Neural cell (in vitro differentiated cells): ENCODE measurements at regions not wholly inside any gene's neighbourhood (a gene's known extent, or its start where the extent isn't known, plus 50 kb on each side); places are given as distances from the start of the nearest gene placed in this dataset.

Experiments
- H2AFZ ChIP-seq: fragments of 200-600, 300-800 bp; sonication (generic), shearing (Covaris generic); 2 replicates; pipeline ENCODE4 v1.6.0; 2014; ENCODE audit warnings: low read depth, mild to moderate bottlenecking, antibody characterized with exemption, low read length, moderate library complexity
- H3F3A ChIP-seq: fragments of 200-600 bp; shearing (Covaris generic); 2 replicates; pipeline ENCODE4 v1.6.1; 2016; ENCODE audit warnings: mild to moderate bottlenecking, moderate library complexity, mixed read lengths, antibody characterized with exemption, low read length; ENCODE audit not compliant: insufficient read depth, poor library complexity, severe bottlenecking
- H3K27ac ChIP-seq: fragments of 200-600, 300-800 bp; sonication (generic), shearing (Covaris generic); 2 replicates; pipeline ENCODE4 v1.5.1; 2014; ENCODE audit warnings: mild to moderate bottlenecking, low read length, moderate library complexity
- H3K27me3 ChIP-seq: fragments of 300-800, 200-600 bp; sonication (generic), shearing (Covaris generic); 2 replicates; pipeline ENCODE4 v1.6.0; 2014; ENCODE audit warnings: mild to moderate bottlenecking, low read depth, low read length, moderate library complexity; ENCODE audit not compliant: insufficient read depth
- H3K36me3 ChIP-seq: fragments of 300-800, 200-600 bp; sonication (generic), shearing (Covaris generic); 2 replicates; pipeline ENCODE4 v1.5.1; 2014; ENCODE audit warnings: mild to moderate bottlenecking, antibody characterized with exemption, low read length, moderate library complexity; ENCODE audit not compliant: insufficient read depth
- H3K4me2 ChIP-seq: fragments of 300-800, 200-600 bp; sonication (generic), shearing (Covaris generic); 2 replicates; pipeline ENCODE4 v1.6.0; 2014; ENCODE audit warnings: mild to moderate bottlenecking, low read length
- H3K4me3 ChIP-seq: fragments of 300-800, 200-600 bp; sonication (generic), shearing (Covaris generic); 2 replicates; pipeline ENCODE4 v1.5.1; 2014; ENCODE audit warnings: mild to moderate bottlenecking, low read length, moderate library complexity
- H3K79me2 ChIP-seq: fragments of 200-600 bp; shearing (Covaris generic); replicated peaks from 2 replicates; pipeline ENCODE4 v1.6.0; 2014; ENCODE audit warnings: mild to moderate bottlenecking, low read length, moderate library complexity; ENCODE audit not compliant: insufficient read depth
- H3K9ac ChIP-seq: fragments of 300-800, 200-600 bp; sonication (generic), shearing (Covaris generic); 2 replicates; pipeline ENCODE4 v1.6.1; 2016; ENCODE audit warnings: mild to moderate bottlenecking, low read length, mixed read lengths
- H3K9me2 ChIP-seq: fragments of 200-600 bp; shearing (Covaris generic); 2 replicates; pipeline ENCODE4 v1.6.1; 2016; ENCODE audit warnings: mild to moderate bottlenecking, low read length, mixed read lengths; ENCODE audit not compliant: insufficient read depth
- H3K9me3 ChIP-seq: fragments of 200-600, 300-800 bp; sonication (generic), shearing (Covaris generic); 2 replicates; pipeline ENCODE4 v1.6.1; 2016; ENCODE audit warnings: mild to moderate bottlenecking, mixed run types, low read length, moderate library complexity, mixed read lengths
- H4K20me1 ChIP-seq: fragments of 200-600 bp; shearing (Covaris generic); 2 replicates; pipeline ENCODE4 v1.6.1; 2016; ENCODE audit warnings: mild to moderate bottlenecking, mixed run types; ENCODE audit not compliant: insufficient read depth
- CTCF ChIP-seq: fragments of 450-650 bp; IDR thresholded peaks from 2 replicates; pipeline ENCODE4 v1.5.1; 2014; ENCODE audit warnings: antibody characterized with exemption, mild to moderate bottlenecking, moderate library complexity; ENCODE audit not compliant: poor library complexity, severe bottlenecking
- EP300 ChIP-seq: fragments of 450-650 bp; conservative IDR thresholded peaks from 2 replicates; pipeline ENCODE4 v1.6.1; 2014; ENCODE audit warnings: antibody characterized with exemption, mild to moderate bottlenecking, moderate library complexity; ENCODE audit not compliant: poor library complexity, severe bottlenecking
- EZH2 ChIP-seq: fragments of 200-600, 300-800 bp; shearing (Covaris generic), sonication (generic); IDR thresholded peaks from 2 replicates; pipeline ENCODE4 v1.6.1; 2014; ENCODE audit warnings: antibody characterized with exemption, low read length, borderline replicate concordance, mild to moderate bottlenecking; ENCODE audit not compliant: insufficient read depth, poor library complexity, severe bottlenecking
- MXI1 ChIP-seq: fragments of 450-650 bp; conservative IDR thresholded peaks from 2 replicates; pipeline ENCODE4 v1.6.1; 2014; ENCODE audit warnings: antibody characterized with exemption, mild to moderate bottlenecking; ENCODE audit not compliant: poor library complexity, severe bottlenecking
- POLR2AphosphoS5 ChIP-seq: IDR thresholded peaks from 2 replicates; pipeline ENCODE4 v1.6.1; 2012
- RAD21 ChIP-seq: fragments of 450-650 bp; conservative IDR thresholded peaks from 2 replicates; pipeline ENCODE4 v1.6.1; 2014; ENCODE audit warnings: antibody characterized with exemption, mild to moderate bottlenecking, moderate library complexity
- REST ChIP-seq: IDR thresholded peaks from 2 replicates; pipeline ENCODE4 v1.6.1; 2012; ENCODE audit warnings: borderline replicate concordance
- SMC3 ChIP-seq: fragments of 450-650 bp; conservative IDR thresholded peaks from 2 replicates; pipeline ENCODE4 v1.6.1; 2014; ENCODE audit warnings: antibody characterized with exemption, mild to moderate bottlenecking, moderate library complexity; ENCODE audit not compliant: poor library complexity
- TAF1 ChIP-seq: IDR thresholded peaks from 2 replicates; pipeline ENCODE4 v1.6.1; 2012; ENCODE audit warnings: low read depth

- H4K20me1 ChIP-seq: no peaks in the 10 kb centered on the region
- no peak overlapping the region for H3K27ac ChIP-seq
- no peak overlapping the region for H2AFZ ChIP-seq
- no peaks in the 10 kb centered on the region for H3F3A ChIP-seq
- no peaks in the 10 kb centered on the region for H3K27me3 ChIP-seq
- no peaks in the 10 kb centered on the region for H3K9me3 ChIP-seq
- H3K4me2 ChIP-seq: no peak overlapping the region
- H3K9me2 ChIP-seq: no peaks in the 10 kb centered on the region
- H3K79me2 ChIP-seq: no peaks in the 10 kb centered on the region
- H3K9ac ChIP-seq: no peak overlapping the region
- no peak overlapping the region for H3K4me3 ChIP-seq
- no peaks in the 10 kb centered on the region for H3K36me3 ChIP-seq
- TF ChIP-seq POLR2AphosphoS5: no peak
- TF ChIP-seq RAD21: no peak
- TF ChIP-seq EP300: no peak
- TF ChIP-seq EZH2: no peak
- TF ChIP-seq MXI1: no peak
- TF ChIP-seq REST: no peak
- TF ChIP-seq TAF1: no peak
- no peak for TF ChIP-seq CTCF
- TF ChIP-seq SMC3: no peak
These were observed 122.3 kb upstream of the DDX18 start for GRCh38 chr2:117692001-117692763.

- TF ChIP-seq POLR2AphosphoS5 (peak; percentile 91), EZH2 (no peak), TAF1 (no peak), MXI1 (no peak), REST (peak; percentile 20), EP300 (no peak)
- no peaks in the 10 kb centered on the region for H3K9me3 ChIP-seq
- no peaks in the 10 kb centered on the region for H4K20me1 ChIP-seq
- no peak overlapping the region for H3K27ac ChIP-seq
- H2AFZ ChIP-seq: no peak overlapping the region
- H3K27me3 ChIP-seq: no peaks in the 10 kb centered on the region
- no peak overlapping the region for H3K9ac ChIP-seq
- no peaks in the 10 kb centered on the region for H3F3A ChIP-seq
- H3K36me3 ChIP-seq: no peaks in the 10 kb centered on the region
- H3K79me2 ChIP-seq: no peaks in the 10 kb centered on the region
- no peak overlapping the region for H3K4me2 ChIP-seq
- H3K9me2 ChIP-seq: no peaks in the 10 kb centered on the region
- H3K4me3 ChIP-seq: no peak overlapping the region
These were observed 121.3 kb upstream of the DDX18 start for GRCh38 chr2:117693154-117693553.
